ENCODE measurements at regions not wholly inside any gene's neighbourhood (a gene's known extent, or its start where the extent isn't known, plus 50 kb on each side); places are given as distances from the start of the nearest gene placed in this dataset.

GRCh38 chr18:34942276-34942675 lies 98.9 kb upstream of the MAPRE2 start:
- H3K9me3 ChIP-seq = no peaks in the 10 kb centered on the region
- WGBS (ENCODE audit: insufficient coverage, low coverage, low lambda C conversion rate, missing lambda C conversion rate) = 42% methylated on average over 4 of the region's 4 CpGs
- TF ChIP-seq POLR2A (IDR thresholded peaks at IDR 0.05) (no peak), CTCF (IDR thresholded peaks at IDR 0.05) (no peak)
- H3K4me3 ChIP-seq = no peak overlapping the region
- H3K27ac ChIP-seq = no peak overlapping the region
- H3K27me3 ChIP-seq = no peaks in the 10 kb centered on the region
- H3K4me1 ChIP-seq = peaks cover 0 to under 1% (median 0%) of the 10 kb centered on the region in 4 donors
- ATAC-seq (no peak), DNase-seq (no peak)
- H3K36me3 ChIP-seq = no peaks in the 10 kb centered on the region
- intact Hi-C loops (cut with DNase I) = no loop called here

GRCh38 chr18:34942975-34943374 lies 98.2 kb upstream of the MAPRE2 start:
- Histone ChIP-seq H3K27me3 (no peaks in the 10 kb centered on the region), H3K27ac (no peak overlapping the region), H3K4me3 (no peak overlapping the region), H3K9me3 (no peaks in the 10 kb centered on the region), H3K4me1 (peaks cover 0 to 8% (median 1%) of the 10 kb centered on the region in 4 donors), H3K36me3 (no peaks in the 10 kb centered on the region)
- TF ChIP-seq POLR2A (IDR thresholded peaks at IDR 0.05) (no peak), CTCF (IDR thresholded peaks at IDR 0.05) (no peak)
- WGBS (ENCODE audit: insufficient coverage, low coverage, low lambda C conversion rate, missing lambda C conversion rate) = 70% methylated on average over 5 of the region's 7 CpGs
- DNase-seq (no peak), ATAC-seq (peak in 1 of 4 donors; percentile 41)
- intact Hi-C loops (cut with DNase I) = no loop called here

- TF ChIP-seq POLR2A (IDR thresholded peaks at IDR 0.05) (no peak), CTCF (IDR thresholded peaks at IDR 0.05) (no peak)
Observed at GRCh38 chr18:34943587-34943986, 97.6 kb upstream of the MAPRE2 start.

GRCh38 chr18:34947711-34948125 lies 93.5 kb upstream of the MAPRE2 start:
- peak in 2 of 4 donors; percentile 43 to 76 for ATAC-seq
- H3K36me3 ChIP-seq = no peaks in the 10 kb centered on the region
- H3K27ac ChIP-seq = no peak overlapping the region
- no peak for DNase-seq
- no peaks in the 10 kb centered on the region for H3K27me3 ChIP-seq
- WGBS (ENCODE audit: insufficient coverage, low coverage, low lambda C conversion rate, missing lambda C conversion rate) = 31% methylated on average over 2 of the region's 2 CpGs
- H3K9me3 ChIP-seq = no peaks in the 10 kb centered on the region
- H3K4me1 ChIP-seq = peaks cover 0 to 8% (median 1%) of the 10 kb centered on the region in 4 donors
- no peak overlapping the region for H3K4me3 ChIP-seq
- intact Hi-C loops (cut with DNase I) = no loop called here
- TF ChIP-seq CTCF (IDR thresholded peaks at IDR 0.05) = no peak
- no peak for TF ChIP-seq POLR2A (IDR thresholded peaks at IDR 0.05)

More at GRCh38 chr18:34943587-34943986, 97.6 kb upstream of the MAPRE2 start:
- H3K4me3 ChIP-seq = no peak overlapping the region
- 76% methylated on average over 1 of the region's 2 CpGs for WGBS (ENCODE audit: insufficient coverage, low coverage, low lambda C conversion rate, missing lambda C conversion rate)
- no peak for ATAC-seq
- peaks cover 0 to 8% (median 1%) of the 10 kb centered on the region in 4 donors for H3K4me1 ChIP-seq
- H3K27me3 ChIP-seq = no peaks in the 10 kb centered on the region
- DNase-seq = no peak
- H3K27ac ChIP-seq = no peak overlapping the region
- H3K9me3 ChIP-seq = no peaks in the 10 kb centered on the region
- intact Hi-C loops (cut with DNase I) = no loop called here
- no peaks in the 10 kb centered on the region for H3K36me3 ChIP-seq

Data from right lobe of liver (tissue), 6 donors.